Mononuclear cell (primary cell): ENCODE measurements at regions not wholly inside any gene's neighbourhood (a gene's known extent, or its start where the extent isn't known, plus 50 kb on each side); places are given as distances from the start of the nearest gene placed in this dataset.

ENCODE experiments used
- H3K27me3 ChIP-seq: 2 replicates; pipeline ENCODE4 v1.6.0; 2011; ENCODE audit warnings: low read length, control low read depth; ENCODE audit not compliant: insufficient read depth
- H3K4me1 ChIP-seq: 2 replicates; pipeline ENCODE4 v1.5.1; 2011; ENCODE audit warnings: mild to moderate bottlenecking, low read length, control low read depth; ENCODE audit not compliant: insufficient read depth
- H3K4me3 ChIP-seq: 2 replicates; pipeline ENCODE4 v1.5.1; 2011; ENCODE audit warnings: mild to moderate bottlenecking, low read length, moderate library complexity
- H3K9me3 ChIP-seq: 2 replicates; pipeline ENCODE4 v1.5.1; 2011; ENCODE audit warnings: low read depth, mild to moderate bottlenecking, control low read depth, low read length

- peaks cover 9% of the 10 kb centered on the region for H3K4me1 ChIP-seq
- H3K9me3 ChIP-seq = no peaks in the 10 kb centered on the region
- H3K4me3 ChIP-seq = peak within 1 kb of the TSS; percentile 47
- H3K27me3 ChIP-seq = peaks cover 26% of the 10 kb centered on the region
Observed at GRCh38 chr15:31870328-31871165, 159.8 kb upstream of the CHRNA7 start, which contains the start of gene OTUD7A. OTUD7A (minus strand) TSS chr15:31870673.

- H3K4me3 ChIP-seq = peak overlapping the region; percentile 47
- H3K27me3 ChIP-seq = peaks cover 26% of the 10 kb centered on the region
- H3K9me3 ChIP-seq = no peaks in the 10 kb centered on the region
- H3K4me1 ChIP-seq = peaks cover 9% of the 10 kb centered on the region
Observed at GRCh38 chr15:31871166-31871886, 159.0 kb upstream of the CHRNA7 start.

GRCh38 chr15:31871887-31872281, 158.4 kb upstream of the CHRNA7 start:
- Histone ChIP-seq H3K9me3 (no peaks in the 10 kb centered on the region), H3K27me3 (peaks cover 26% of the 10 kb centered on the region), H3K4me3 (no peak overlapping the region), H3K4me1 (peaks cover 9% of the 10 kb centered on the region)

GRCh38 chr15:31887246-31887645, 143.1 kb upstream of the CHRNA7 start:
- Histone ChIP-seq H3K4me1 (no peaks in the 10 kb centered on the region), H3K9me3 (no peaks in the 10 kb centered on the region), H3K4me3 (no peak overlapping the region)

GRCh38 chr15:31892513-31892912, 137.8 kb upstream of the CHRNA7 start:
- Histone ChIP-seq H3K4me1 (no peaks in the 10 kb centered on the region), H3K27me3 (peaks cover 7% of the 10 kb centered on the region), H3K9me3 (peaks cover 2% of the 10 kb centered on the region)

More at GRCh38 chr15:31887246-31887645, 143.1 kb upstream of the CHRNA7 start:
- peaks cover 22% of the 10 kb centered on the region for H3K27me3 ChIP-seq

GRCh38 chr15:31893780-31894179, 136.5 kb upstream of the CHRNA7 start:
- H3K27me3 ChIP-seq = peaks cover 6% of the 10 kb centered on the region
- H3K4me1 ChIP-seq = no peaks in the 10 kb centered on the region
- H3K9me3 ChIP-seq = peaks cover 10% of the 10 kb centered on the region
- no peak overlapping the region for H3K4me3 ChIP-seq

More at GRCh38 chr15:31892513-31892912, 137.8 kb upstream of the CHRNA7 start:
- no peak overlapping the region for H3K4me3 ChIP-seq

GRCh38 chr15:31897746-31898145, 132.6 kb upstream of the CHRNA7 start:
- H3K9me3 ChIP-seq = peaks cover 10% of the 10 kb centered on the region
- H3K4me3 ChIP-seq = no peak overlapping the region
- no peaks in the 10 kb centered on the region for H3K27me3 ChIP-seq
- H3K4me1 ChIP-seq = no peaks in the 10 kb centered on the region

- no peaks in the 10 kb centered on the region for H3K4me1 ChIP-seq
- H3K4me3 ChIP-seq = no peak overlapping the region
- H3K27me3 ChIP-seq = no peaks in the 10 kb centered on the region
- H3K9me3 ChIP-seq = peaks cover 10% of the 10 kb centered on the region
Observed at GRCh38 chr15:31901501-31901900, 128.8 kb upstream of the CHRNA7 start.

- H3K4me1 ChIP-seq = no peaks in the 10 kb centered on the region
- no peaks in the 10 kb centered on the region for H3K27me3 ChIP-seq
- H3K4me3 ChIP-seq = no peak overlapping the region
- no peaks in the 10 kb centered on the region for H3K9me3 ChIP-seq
Observed at GRCh38 chr15:31905054-31905453, 125.3 kb upstream of the CHRNA7 start.

GRCh38 chr15:31925541-31925940, 104.8 kb upstream of the CHRNA7 start:
- H3K27me3 ChIP-seq = peaks cover 3% of the 10 kb centered on the region
- H3K4me3 ChIP-seq = no peak overlapping the region
- H3K4me1 ChIP-seq = no peaks in the 10 kb centered on the region

GRCh38 chr15:31930967-31931366, 99.3 kb upstream of the CHRNA7 start:
- no peaks in the 10 kb centered on the region for H3K27me3 ChIP-seq
- no peaks in the 10 kb centered on the region for H3K9me3 ChIP-seq
- H3K4me3 ChIP-seq = no peak overlapping the region
- no peaks in the 10 kb centered on the region for H3K4me1 ChIP-seq

More at GRCh38 chr15:31925541-31925940, 104.8 kb upstream of the CHRNA7 start:
- no peaks in the 10 kb centered on the region for H3K9me3 ChIP-seq

GRCh38 chr15:31932576-31932975, 97.7 kb upstream of the CHRNA7 start:
- H3K27me3 ChIP-seq = no peaks in the 10 kb centered on the region
- no peak overlapping the region for H3K4me3 ChIP-seq
- H3K4me1 ChIP-seq = no peaks in the 10 kb centered on the region
- H3K9me3 ChIP-seq = no peaks in the 10 kb centered on the region

- Histone ChIP-seq H3K4me1 (no peaks in the 10 kb centered on the region), H3K9me3 (no peaks in the 10 kb centered on the region)
Observed at GRCh38 chr15:31934821-31935220, 95.5 kb upstream of the CHRNA7 start.

GRCh38 chr15:31953478-31953877, 76.8 kb upstream of the CHRNA7 start:
- Histone ChIP-seq H3K27me3 (peaks cover 14% of the 10 kb centered on the region), H3K9me3 (peaks cover 5% of the 10 kb centered on the region), H3K4me1 (no peaks in the 10 kb centered on the region), H3K4me3 (no peak overlapping the region)

More at GRCh38 chr15:31934821-31935220, 95.5 kb upstream of the CHRNA7 start:
- no peak overlapping the region for H3K4me3 ChIP-seq
- no peaks in the 10 kb centered on the region for H3K27me3 ChIP-seq

- Histone ChIP-seq H3K4me1 (no peaks in the 10 kb centered on the region), H3K4me3 (no peak overlapping the region), H3K9me3 (peaks cover 5% of the 10 kb centered on the region), H3K27me3 (peaks cover 12% of the 10 kb centered on the region)
Observed at GRCh38 chr15:31954374-31955172, 75.7 kb upstream of the CHRNA7 start.
